Esophagus muscularis mucosa (tissue), 3 donors: ENCODE measurements at regions not wholly inside any gene's neighbourhood (a gene's known extent, or its start where the extent isn't known, plus 50 kb on each side); places are given as distances from the start of the nearest gene placed in this dataset.

Source experiments
- POLR2A ChIP-seq: fragments of 450-650 bp; IDR thresholded peaks from one replicate; pipeline ENCODE4 v1.6.1; 2017; ENCODE audit warnings: antibody characterized with exemption, moderate library complexity, mild to moderate bottlenecking, low read depth
- POLR2AphosphoS5 ChIP-seq, 2 donors: sonication (generic); formaldehyde crosslinking; IDR thresholded peaks; one replicate each; pipeline ENCODE4 v1.6.1; 2017; ENCODE audit warnings: antibody characterized with exemption in 2 of 2
- TF ChIP-seq, protein P1 (sequence below), 3 experiments: fragments of 200-600 bp in 2 of 3; fragments of 450-650 bp in 1 of 3; sonication (generic) in 2 of 3; IDR thresholded peaks; one replicate each; pipeline ENCODE4 v1.5.1; 2017 to 2019; ENCODE audit warnings: antibody characterized with exemption in 3 of 3, mild to moderate bottlenecking in 2 of 3, moderate library complexity in 1 of 3

DNA sequence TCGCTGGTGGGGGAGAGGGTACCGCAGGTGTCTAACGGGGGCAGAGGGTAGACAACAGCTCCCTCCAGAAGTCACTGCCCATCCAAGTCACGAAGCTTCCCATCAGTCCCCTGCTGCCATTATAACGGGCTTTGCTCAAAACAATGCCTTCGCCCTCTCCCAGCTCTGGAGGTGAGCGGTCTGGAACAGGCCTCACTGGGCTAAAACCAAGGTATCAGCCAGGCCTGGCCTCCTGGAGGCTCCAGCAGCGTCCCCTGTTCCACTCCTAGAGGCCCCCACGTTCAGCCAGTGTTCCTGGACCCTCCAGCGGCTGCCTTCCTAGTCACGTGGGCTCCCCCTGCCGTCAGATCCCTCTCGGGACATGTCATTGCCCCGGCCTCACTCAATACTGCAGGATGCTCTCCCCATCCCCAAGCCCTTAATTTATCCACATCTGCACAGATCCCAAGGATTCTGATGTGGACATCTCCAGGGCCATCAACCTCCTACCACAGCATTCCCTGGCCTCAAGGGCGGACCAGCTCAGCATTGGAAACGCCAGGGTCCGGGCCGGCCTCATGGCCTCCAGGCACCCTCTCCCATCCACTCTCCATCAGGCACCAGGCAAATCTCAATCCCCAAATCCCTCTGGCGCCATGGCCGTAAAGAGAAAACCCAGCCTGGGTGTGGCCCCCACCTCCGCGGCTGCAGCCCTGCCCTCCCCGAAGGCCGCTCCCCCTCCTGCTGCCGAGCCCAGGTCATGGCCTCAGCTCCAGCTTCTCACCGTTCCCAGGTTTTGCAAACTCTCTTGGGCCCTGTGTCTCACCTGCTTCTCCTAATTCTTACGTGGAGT, 104.1 kb upstream of the FAM20C start:
- TF ChIP-seq, protein P1, sequence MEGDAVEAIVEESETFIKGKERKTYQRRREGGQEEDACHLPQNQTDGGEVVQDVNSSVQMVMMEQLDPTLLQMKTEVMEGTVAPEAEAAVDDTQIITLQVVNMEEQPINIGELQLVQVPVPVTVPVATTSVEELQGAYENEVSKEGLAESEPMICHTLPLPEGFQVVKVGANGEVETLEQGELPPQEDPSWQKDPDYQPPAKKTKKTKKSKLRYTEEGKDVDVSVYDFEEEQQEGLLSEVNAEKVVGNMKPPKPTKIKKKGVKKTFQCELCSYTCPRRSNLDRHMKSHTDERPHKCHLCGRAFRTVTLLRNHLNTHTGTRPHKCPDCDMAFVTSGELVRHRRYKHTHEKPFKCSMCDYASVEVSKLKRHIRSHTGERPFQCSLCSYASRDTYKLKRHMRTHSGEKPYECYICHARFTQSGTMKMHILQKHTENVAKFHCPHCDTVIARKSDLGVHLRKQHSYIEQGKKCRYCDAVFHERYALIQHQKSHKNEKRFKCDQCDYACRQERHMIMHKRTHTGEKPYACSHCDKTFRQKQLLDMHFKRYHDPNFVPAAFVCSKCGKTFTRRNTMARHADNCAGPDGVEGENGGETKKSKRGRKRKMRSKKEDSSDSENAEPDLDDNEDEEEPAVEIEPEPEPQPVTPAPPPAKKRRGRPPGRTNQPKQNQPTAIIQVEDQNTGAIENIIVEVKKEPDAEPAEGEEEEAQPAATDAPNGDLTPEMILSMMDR (IDR thresholded peaks at IDR 0.05): no peak
- TF ChIP-seq POLR2AphosphoS5 (IDR thresholded peaks at IDR 0.05): no peak
- no peak for TF ChIP-seq POLR2A
